ENCODE measurements at regions not wholly inside any gene's neighbourhood (a gene's known extent, or its start where the extent isn't known, plus 50 kb on each side); places are given as distances from the start of the nearest gene placed in this dataset.

DNA sequence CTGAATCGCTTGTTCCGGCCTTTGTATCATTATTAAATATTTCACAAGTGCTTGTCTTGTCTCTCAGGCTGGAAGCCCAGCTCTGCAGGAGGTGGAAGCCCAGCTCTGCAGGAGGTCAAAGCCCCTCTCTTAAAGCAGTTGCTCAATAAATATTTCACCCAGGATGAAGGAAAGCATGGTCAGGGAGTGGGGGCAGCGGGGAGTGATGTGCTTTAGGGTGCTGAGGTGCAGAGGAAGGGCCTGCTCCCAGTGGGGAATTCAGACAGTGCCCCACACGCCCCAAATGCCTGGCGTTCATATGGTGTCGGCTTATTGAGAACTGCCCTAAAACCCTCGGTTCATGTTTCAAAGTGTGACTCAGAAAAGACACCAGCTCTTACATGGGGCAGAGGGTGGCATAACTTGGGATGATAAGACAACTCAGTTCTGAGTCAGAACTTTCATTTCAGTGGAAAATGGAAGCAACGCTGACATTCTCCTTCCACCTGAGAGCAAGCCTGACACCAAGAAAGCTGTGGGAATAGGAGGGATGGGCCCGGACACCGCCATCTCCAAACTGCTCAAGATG is 114.3 kb upstream of the DAP start:
- TF ChIP-seq, protein P1, sequence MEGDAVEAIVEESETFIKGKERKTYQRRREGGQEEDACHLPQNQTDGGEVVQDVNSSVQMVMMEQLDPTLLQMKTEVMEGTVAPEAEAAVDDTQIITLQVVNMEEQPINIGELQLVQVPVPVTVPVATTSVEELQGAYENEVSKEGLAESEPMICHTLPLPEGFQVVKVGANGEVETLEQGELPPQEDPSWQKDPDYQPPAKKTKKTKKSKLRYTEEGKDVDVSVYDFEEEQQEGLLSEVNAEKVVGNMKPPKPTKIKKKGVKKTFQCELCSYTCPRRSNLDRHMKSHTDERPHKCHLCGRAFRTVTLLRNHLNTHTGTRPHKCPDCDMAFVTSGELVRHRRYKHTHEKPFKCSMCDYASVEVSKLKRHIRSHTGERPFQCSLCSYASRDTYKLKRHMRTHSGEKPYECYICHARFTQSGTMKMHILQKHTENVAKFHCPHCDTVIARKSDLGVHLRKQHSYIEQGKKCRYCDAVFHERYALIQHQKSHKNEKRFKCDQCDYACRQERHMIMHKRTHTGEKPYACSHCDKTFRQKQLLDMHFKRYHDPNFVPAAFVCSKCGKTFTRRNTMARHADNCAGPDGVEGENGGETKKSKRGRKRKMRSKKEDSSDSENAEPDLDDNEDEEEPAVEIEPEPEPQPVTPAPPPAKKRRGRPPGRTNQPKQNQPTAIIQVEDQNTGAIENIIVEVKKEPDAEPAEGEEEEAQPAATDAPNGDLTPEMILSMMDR (IDR thresholded peaks at IDR 0.05): no peak
- no peak for TF ChIP-seq POLR2AphosphoS5 (IDR thresholded peaks at IDR 0.05)
